GM18508 (cell line): ENCODE measurements at regions not wholly inside any gene's neighbourhood (a gene's known extent, or its start where the extent isn't known, plus 50 kb on each side); places are given as distances from the start of the nearest gene placed in this dataset.

ENCODE experiments used
- ATAC-seq: cut with Tn5 transposase; IDR thresholded peaks from one replicate; pipeline ENCODE4 v1.9.1; 2021; ENCODE audit warnings: moderate number of reproducible peaks; ENCODE audit not compliant: insufficient read depth, unreplicated experiment

DNA sequence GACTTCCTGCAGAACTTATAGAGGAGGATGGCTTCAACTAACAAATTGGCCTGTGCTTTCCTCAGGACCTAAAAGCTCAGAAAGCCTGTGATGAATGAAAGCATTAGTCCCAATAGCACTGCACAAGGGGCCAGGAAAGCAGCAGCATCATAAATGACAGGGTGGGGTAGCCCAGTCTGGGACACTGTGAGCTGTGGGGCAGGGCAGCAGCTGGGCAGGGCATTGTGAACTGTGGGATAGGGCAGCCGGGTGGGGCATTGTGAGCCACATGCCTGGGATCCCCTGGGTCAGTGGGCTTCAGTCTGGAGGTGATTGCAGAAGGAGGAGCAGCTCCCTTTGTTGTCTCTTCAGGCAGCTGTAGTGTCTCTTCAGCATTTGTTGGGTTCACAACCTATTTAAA, 1276.8 kb downstream of the UQCRFS1 start:
- no peak for ATAC-seq

DNA sequence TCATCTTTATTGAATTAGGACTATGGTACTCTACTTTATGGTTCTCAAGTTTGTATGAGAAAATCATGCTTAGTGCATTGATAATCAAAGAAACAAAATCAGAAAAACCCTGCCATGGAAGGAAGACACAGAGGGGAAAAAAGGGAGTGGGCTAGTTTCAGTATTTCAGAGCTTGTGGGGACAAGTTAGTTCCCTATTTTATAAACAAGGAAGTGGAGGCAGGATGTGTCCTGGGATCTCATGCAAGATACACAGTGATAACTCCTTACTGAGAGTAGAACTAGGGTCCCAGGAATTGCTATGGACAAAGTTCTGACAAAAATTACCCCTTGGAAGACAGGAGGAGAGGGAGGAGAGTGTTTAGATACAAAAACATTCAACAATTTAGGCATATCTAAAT, 1277.3 kb downstream of the UQCRFS1 start:
- ATAC-seq: no peak

DNA sequence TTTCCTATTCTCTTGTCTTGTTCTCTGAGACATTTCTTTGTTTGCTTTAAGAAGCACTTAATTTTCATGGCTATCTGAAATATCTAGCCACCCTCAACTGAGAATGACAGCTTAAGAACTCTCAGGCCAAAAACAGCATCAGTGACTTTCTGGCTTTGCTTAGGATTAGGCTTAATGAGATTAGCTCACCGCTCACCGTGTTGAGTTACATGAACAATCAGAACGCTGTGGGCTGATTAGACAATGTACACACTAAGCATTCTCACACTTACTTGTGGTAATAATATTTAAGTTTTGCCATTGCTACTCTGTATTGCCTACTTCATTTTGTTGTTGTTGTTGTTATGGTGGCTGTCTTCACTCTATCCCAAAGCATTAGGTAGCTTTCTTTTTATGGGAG, 1283.6 kb downstream of the UQCRFS1 start:
- no peak for ATAC-seq

DNA sequence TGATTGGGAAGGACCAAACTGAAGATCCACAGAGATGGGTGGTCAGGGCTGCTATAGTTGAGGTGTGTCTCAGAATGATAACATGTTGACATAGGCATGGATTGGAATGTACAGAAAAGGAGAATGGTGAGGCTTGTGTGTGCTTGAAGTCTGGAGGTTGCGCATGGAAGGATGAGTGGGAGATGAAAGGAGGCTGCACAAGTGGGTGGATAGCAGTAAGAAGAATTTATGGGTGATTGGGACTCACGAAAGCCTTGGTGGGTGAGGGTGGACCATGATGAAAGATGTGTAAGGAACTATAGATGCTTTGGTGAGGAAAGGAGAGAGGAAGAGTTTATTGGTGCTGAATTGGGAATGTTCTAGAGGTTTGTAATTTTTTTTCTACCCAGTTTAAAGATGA, 1287.7 kb downstream of the UQCRFS1 start:
- no peak for ATAC-seq

DNA sequence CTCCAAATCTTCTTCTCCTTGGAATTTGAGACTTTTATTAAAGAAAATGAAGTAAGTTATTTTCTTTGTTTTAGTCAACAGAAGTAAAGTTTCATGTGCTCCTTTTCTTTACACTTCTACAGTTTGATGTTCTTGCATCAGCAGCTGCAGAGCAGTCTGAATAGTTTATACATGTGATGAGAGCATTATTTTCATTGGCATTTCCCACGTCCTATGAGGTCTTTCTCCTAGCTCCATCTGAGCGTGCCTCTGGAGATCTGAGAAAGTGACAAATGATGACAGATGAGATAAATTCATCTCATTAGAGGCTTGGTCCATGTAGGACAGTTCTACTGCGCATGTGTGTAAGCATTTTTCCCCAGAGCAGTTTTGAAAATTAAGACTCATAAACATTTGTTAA, 1290.0 kb downstream of the UQCRFS1 start:
- ATAC-seq: no peak

DNA sequence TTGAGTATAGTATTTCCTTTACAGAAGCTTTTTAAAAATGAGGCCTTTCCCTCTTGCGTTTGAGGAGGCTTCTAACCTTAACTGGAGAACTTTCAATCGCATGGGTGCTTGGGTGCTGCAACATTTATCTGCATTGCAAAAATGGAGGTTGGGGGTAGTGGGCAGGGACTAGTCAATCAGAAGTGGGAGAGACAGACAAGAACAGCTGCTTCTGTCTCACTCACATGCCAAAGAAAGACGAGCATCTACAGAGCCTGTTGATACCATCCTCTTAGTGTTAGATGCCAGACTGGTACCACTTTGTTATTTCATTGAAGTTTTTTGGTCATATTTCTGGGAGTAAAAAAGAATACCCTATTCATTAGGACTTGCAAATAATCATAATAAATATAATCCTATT, 1292.2 kb downstream of the UQCRFS1 start:
- ATAC-seq: no peak

DNA sequence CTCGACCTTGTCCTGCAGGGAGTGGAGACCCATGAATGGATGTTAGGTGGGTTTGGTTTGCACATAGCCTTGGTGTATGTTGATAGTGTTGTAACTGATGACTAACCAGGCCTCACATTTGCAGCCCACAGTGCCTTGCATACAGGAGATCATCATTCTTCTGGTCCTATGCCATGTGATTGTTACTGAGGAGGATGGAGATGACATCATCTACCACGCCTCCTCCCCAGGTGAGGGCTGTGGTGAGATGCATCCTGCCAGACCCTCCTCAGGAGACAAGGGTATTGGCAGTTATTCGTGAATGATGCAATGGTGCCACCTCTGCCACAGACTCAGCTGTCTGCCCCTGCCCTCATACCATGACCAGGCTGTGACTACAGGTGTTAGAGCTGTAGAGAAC, 1294.1 kb downstream of the UQCRFS1 start:
- ATAC-seq: no peak

DNA sequence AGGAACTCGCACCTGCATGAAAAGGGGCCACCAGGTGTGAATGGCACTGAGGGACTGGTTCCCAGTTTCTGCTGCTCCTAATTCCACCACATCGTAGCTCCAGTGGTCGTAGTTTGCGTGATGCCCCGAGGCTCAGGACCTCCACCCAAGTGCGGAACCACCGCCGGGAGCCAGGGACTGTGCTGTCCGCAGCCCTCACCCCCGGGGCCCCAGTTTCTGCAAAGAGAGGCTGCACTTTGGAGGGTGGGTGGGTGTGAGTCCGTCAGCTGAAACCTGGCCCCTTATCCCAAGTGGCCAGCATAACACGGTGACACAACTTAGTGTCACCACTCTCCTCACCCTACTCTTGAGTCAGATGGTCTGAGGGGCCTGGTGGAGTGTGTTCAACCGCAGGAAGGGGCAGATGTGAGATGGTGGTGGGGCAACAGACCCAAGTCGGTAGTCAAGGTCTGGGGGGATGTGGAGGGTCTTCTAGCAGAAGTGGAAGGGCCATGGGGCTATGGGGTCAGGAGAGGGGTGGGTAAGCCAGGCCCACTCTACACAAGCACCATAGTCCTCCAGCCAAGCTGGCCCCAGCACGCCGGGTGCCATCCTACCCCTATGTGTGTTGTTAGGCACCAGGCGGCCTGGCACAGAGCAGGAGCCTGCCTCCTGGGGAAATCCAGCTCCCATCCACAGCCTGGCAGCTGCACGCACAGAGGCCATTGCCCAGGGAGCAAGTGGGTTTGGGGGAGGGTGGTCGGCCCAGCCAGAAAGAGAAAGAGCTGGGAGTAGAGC, 1301.6 kb downstream of the UQCRFS1 start:
- ATAC-seq: no peak

DNA sequence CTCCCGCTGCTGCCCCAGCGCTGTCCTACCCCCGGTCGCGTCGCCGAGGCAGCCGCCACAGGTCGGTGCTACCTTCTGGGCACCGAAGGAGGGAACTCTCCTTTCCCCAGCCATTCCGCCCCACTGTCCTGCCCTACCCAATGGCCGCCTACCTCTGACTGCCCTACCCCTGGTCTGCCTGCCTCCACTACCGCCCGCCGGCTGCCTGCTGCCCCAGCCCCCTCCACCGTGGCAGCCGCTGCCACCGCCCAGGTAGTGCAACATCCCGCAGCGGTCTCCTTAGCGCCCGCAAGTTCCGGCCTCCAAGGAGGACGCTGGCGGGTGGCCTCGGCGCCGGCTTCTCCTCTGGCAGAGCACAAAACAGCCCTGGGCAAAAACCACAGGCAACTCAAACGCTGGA, 1303.1 kb downstream of the UQCRFS1 start:
- ATAC-seq: no peak

DNA sequence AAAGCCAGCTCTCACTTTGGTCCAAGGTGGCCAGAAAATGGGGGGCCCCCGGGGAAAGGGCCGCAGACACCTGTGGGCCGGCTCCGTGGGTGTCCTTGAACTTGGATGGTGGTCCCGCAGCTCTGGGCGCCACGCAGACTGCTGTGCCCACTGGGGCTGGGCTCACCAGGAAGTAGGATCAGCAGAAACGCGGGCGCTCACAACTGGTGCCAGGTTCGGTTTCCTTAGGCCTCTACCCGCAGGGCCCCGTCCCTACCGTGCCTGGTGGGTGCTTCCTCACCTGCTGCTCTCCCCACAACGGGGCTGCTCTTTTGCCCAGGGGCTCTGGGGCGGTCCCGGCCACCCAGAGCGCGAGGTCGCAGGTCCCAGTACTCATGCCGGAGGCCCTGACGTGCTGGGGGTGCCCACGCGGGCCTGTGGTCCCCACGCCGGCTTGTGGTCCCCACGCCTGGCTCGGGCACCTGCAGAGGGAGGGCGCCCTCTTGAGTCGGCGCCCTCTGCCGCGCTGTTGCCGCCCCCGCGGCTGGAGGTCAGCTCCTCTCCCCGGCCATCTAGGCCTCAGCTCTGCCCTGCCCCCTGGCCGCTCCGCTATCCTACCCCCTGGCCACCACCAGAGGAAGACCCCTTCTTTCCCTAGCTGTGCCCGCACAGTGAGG, 1303.6 kb downstream of the UQCRFS1 start:
- no peak for ATAC-seq

DNA sequence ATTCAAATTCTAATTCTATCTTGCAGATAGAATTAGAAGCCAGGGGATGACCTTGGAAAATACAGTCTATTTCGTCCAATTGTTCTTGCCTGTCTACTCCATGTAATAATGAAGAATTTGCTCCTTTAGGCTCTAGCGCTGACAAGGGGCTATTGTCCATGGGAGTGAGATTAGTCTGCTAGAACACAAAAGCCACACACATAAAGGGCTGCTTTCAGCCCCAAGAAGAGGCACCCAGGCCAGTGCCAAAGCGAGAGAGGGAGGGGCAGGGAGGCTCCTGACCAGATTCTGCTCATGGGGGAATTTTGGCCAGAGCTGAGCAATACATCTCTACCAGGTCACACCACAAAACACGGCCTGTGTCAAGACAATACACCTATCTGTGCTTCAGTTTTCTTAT, 1306.9 kb downstream of the UQCRFS1 start:
- no peak for ATAC-seq

DNA sequence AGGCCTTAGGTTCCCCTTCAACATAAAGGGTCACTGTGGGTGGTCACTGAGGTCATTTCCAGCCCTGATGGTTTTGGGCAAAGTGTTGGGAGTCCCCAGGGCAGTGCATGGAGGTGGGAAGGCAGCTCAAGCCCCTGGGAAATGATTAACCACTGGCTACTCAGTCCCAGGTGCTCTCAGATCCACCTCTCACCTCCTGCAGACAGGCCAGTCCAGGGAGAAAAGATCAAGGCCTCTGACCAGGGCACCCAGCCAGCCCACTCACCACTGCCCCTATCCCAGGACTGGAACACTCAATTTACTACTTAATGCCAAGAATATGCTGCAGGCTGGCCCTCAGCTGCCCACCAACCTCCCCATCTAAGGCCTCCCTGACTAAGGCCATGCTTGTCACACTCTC, 1307.9 kb downstream of the UQCRFS1 start:
- no peak for ATAC-seq

DNA sequence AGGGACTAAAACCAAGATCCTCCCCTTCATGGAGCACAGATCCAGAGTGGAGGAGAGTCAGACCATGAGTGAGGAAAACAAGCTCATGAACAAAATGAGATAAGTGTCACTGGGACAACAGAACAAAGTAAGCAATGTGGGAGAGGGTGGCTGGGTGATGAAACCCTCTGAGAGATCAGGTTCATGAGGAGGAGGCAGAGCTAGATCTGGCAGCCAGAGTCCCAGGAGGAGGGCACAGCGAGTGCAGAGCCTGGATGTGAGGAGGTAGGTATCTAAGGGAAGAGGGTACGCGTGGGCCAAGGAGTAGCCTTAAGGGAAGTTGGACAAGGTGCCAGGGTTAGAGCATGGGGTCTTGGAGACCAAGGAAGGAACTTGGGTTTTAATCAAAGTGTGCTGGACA, 1311.9 kb downstream of the UQCRFS1 start:
- ATAC-seq: no peak

DNA sequence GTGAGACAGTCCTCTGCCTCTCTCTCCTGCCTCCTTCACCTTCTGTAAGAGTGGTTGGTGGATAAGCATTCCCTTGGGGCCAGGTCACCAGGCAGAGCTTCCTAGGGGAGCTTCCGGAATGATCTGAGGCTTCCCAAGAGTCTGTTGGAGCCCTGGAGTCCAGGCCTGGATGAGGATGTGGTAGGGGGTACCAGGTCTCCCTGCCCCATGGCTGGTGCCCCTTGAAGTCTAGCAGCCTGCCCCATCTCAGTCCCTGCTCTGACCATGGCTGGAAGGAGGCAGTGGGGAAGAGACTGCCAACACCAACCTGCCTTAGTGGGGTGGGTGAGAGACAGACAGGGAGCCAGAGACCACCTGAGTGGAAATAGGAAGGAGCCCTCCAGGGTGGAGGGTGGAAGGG, 1316.9 kb downstream of the UQCRFS1 start:
- ATAC-seq: no peak

DNA sequence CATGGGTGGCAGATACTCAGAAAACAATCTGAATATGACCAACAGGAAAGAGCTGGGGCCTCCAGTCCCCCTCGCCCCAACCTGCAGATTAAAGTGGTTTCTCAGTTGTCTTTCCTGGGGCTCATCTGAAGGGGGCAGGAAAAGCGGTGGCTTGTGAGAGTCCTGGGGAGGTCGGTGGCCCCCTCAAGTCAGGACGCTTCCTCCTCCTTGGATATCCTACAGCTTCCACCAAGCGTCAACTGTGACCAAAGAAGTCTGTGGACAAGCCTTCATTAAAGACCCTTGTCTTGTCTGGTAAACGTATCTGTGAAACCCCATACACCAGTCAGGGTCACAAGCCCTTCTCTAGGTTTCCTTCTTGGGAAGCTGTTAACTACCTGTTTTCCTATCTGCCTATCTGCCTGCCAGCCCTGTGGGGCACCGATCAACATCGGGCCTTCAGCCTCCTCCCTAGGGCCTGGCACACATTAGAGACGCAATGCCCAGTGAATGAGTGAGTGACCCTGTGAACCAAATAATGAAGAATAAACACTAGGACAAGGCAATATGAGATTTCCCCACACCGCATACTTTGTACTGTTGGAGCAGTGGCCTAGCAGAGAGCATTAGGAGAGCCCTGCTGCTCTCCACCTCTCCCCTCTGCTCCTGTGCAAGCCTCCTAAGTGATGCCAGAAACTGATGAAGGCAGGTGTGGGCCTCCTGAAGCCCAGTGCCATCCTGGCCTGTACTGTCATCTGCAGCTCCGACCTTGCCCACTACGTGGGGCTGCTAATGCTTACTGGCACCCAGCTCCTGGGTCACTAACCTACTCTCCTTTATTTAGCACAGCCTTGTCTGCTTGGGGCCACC, 1317.8 kb downstream of the UQCRFS1 start:
- no peak for ATAC-seq

DNA sequence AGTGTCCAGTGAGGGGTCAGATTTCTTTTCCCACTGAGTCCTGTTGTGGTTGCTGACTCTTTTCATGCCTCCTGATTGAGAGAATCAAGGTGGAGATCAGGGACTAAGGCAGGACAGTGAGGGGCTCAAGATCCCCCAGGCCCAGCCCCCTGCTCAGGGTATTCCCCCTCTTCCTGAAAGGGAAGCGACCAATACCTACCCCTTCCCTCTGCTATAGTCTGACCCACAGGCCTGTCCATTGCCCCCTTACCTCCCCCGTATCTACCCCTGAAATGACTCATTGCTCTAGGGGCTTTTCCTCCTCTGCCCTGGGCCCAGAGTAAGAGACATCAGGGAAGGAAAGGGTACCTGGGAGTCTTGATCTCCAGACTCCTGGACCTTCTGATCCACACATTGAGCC, 1320.5 kb downstream of the UQCRFS1 start:
- no peak for ATAC-seq

DNA sequence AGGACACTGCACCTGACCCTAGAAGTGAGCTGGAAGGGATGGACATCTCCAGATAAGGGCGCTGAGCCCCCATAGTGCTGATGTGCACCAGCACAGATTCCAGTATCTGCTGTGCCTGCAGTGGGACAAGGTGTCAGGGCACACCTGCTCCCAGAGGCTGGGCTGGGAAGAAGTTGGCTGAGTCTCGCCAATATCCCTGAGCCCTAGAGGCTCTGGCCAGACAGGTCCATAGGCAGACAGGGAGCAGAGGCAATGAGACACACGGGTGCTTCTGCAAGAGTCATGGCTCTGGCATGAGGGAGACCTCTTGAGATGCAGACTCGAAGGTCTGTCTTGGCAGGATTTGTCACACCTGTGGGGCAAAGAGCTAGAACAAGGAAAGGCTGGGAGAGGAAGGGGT, 1321.5 kb downstream of the UQCRFS1 start:
- no peak for ATAC-seq

DNA sequence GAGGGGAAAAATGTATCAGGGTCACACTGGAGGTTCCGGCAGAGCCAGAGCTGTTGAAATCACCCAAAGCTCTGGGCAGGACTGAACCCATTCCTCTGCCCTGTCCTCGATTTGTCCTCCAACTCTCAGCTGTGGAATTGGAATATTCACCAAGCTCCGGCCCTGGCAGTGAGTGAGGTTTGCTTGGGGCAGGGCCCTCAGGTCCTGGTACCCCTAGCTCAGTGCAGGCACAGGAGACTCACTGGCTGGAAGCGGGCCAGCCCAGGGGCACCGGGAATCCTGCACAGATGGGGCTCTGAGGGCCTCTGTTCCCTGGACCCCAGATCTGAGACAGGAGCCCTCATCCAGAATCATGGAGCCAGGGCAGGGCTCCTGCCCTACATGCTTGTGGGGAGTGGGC, 1322.3 kb downstream of the UQCRFS1 start:
- no peak for ATAC-seq

DNA sequence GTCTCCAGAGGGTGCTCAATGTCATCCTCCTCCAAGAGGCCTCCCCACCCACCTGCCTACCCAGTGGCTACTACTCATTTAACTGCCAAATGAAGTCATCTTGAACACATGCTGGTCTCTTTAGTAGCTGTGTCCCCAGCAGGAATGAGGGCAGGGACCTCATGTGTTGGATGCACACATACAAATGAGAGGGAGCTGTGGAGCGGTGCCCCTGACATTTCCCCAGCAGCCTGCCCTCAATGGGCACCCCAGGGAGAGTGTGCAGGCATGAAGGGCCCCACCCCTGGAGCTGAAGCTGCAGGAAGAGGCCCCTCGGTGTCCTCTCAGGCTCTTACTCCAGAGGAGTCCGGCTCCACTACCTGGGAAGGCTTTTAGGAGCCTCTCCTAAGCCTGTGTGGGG, 1322.7 kb downstream of the UQCRFS1 start:
- no peak for ATAC-seq

DNA sequence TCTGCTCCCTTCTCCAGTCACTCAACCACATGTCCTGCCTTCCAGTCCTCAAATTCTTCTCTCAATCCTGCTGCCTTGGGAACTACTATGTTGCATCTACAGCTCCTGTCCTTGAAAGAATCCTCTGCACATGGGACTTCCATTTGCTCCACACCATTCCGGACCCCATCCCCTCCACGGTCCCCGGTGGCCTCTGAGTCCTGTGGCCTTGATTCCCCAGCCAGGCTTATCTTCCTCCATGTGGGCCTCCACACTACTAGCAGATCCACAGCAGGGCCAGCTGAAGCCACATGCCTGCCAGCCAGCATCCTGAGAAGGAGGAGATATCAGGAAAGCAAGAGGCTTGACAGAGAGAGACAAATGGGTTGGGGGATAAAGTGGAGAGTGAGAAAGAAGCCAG, 1323.8 kb downstream of the UQCRFS1 start:
- no peak for ATAC-seq

DNA sequence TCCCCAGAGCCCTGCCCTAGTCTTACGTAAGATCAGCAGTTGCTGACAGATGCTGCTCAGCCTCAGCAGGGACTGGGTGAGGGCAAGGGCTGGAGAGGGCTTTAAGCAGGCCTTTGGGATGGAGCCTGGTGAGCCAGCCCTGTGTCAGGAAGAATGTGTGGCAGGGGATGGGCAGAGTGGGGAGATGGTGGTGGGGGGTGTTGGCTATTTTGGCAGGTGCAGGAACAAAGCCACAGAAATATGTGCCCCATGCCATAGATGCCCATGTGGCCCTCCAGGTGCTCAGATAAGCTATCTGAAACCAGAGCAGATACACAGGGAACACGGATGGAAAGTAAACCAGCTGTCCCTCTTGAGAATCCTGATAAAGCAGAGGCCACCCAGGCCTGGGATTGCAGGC, 1325.0 kb downstream of the UQCRFS1 start:
- no peak for ATAC-seq
